H9 (cell line): ENCODE measurements at regions not wholly inside any gene's neighbourhood (a gene's known extent, or its start where the extent isn't known, plus 50 kb on each side); places are given as distances from the start of the nearest gene placed in this dataset.

Experiments
- DNase-seq: peaks from one replicate; pipeline ENCODE4 v3.0.0-alpha.2; 2017
- H2AFZ ChIP-seq: one replicate; pipeline ENCODE4 v1.6.1; 2013; ENCODE audit warnings: mild to moderate bottlenecking, low read length, control low read depth, moderate library complexity
- H2AK5ac ChIP-seq: 2 replicates; pipeline ENCODE4 v1.6.1; 2013; ENCODE audit warnings: low read length, control low read depth, mixed read lengths; ENCODE audit not compliant: insufficient read length
- H2BK120ac ChIP-seq: one replicate; pipeline ENCODE4 v1.6.1; 2013; ENCODE audit warnings: low read depth, mild to moderate bottlenecking, low read length, control low read depth, inconsistent platforms; ENCODE audit not compliant: poor library complexity, severe bottlenecking
- H2BK12ac ChIP-seq: 2 replicates; pipeline ENCODE4 v1.6.1; 2013; ENCODE audit warnings: low read length, control low read depth, mixed read lengths, low read depth; ENCODE audit not compliant: insufficient read length
- H2BK15ac ChIP-seq: 2 replicates; pipeline ENCODE4 v1.6.1; 2013; ENCODE audit warnings: low read depth, low read length, control low read depth
- H2BK20ac ChIP-seq: one replicate; pipeline ENCODE4 v1.6.1; 2013; ENCODE audit warnings: low read depth, mild to moderate bottlenecking, low read length, control low read depth, inconsistent platforms; ENCODE audit not compliant: poor library complexity, severe bottlenecking
- H2BK5ac ChIP-seq: 2 replicates; pipeline ENCODE4 v1.6.1; 2013; ENCODE audit warnings: low read length, control low read depth, mixed read lengths; ENCODE audit not compliant: insufficient read length
- H3K14ac ChIP-seq: 2 replicates; pipeline ENCODE4 v1.6.1; 2013; ENCODE audit warnings: low read length, control low read depth; ENCODE audit not compliant: insufficient read depth
- H3K18ac ChIP-seq: 2 replicates; pipeline ENCODE4 v1.6.1; 2013; ENCODE audit warnings: low read depth, mild to moderate bottlenecking, mixed read lengths, low read length, control low read depth; ENCODE audit not compliant: insufficient read length
- H3K23ac ChIP-seq: 2 replicates; pipeline ENCODE4 v1.6.1; 2013; ENCODE audit warnings: low read length, control low read depth, mixed read lengths, low read depth; ENCODE audit not compliant: insufficient read length
- H3K23me2 ChIP-seq: 2 replicates; pipeline ENCODE4 v1.6.1; 2013; ENCODE audit warnings: low read depth, mild to moderate bottlenecking, mixed read lengths, low read length, control low read depth; ENCODE audit not compliant: insufficient read length, poor library complexity, severe bottlenecking
- H3K27ac ChIP-seq: 2 replicates; pipeline ENCODE4 v1.5.1; 2013; ENCODE audit warnings: low read length, control low read depth, mixed read lengths, low read depth; ENCODE audit not compliant: insufficient read length
- H3K27me3 ChIP-seq: 2 replicates; pipeline ENCODE4 v1.6.1; 2013; ENCODE audit warnings: low read length, control low read depth, inconsistent platforms; ENCODE audit not compliant: insufficient read depth
- H3K4ac ChIP-seq: 2 replicates; pipeline ENCODE4 v1.6.1; 2013; ENCODE audit warnings: low read depth, mild to moderate bottlenecking, control low read depth, inconsistent platforms, low read length, moderate library complexity
- H3K4me1 ChIP-seq: 2 replicates; pipeline ENCODE4 v1.6.1; 2013; ENCODE audit warnings: low read length, control low read depth, inconsistent platforms; ENCODE audit not compliant: insufficient read depth
- H3K4me2 ChIP-seq: 2 replicates; pipeline ENCODE4 v1.6.1; 2013; ENCODE audit warnings: low read length, control low read depth, mixed read lengths; ENCODE audit not compliant: insufficient read length, insufficient read depth
- H3K56ac ChIP-seq: 2 replicates; pipeline ENCODE4 v1.6.1; 2013; ENCODE audit warnings: low read depth, mild to moderate bottlenecking, mixed read lengths, low read length, control low read depth; ENCODE audit not compliant: insufficient read length
- H3K79me1 ChIP-seq: 2 replicates; pipeline ENCODE4 v1.6.1; 2013; ENCODE audit warnings: low read depth, mild to moderate bottlenecking, moderate library complexity, low read length, control low read depth, inconsistent platforms; ENCODE audit not compliant: insufficient read depth, poor library complexity, severe bottlenecking
- H3K79me2 ChIP-seq: 2 replicates; pipeline ENCODE4 v1.6.1; 2013; ENCODE audit warnings: low read length, control low read depth, inconsistent platforms; ENCODE audit not compliant: insufficient read depth
- H3K9ac ChIP-seq: 2 replicates; pipeline ENCODE4 v1.6.1; 2013; ENCODE audit warnings: low read length, control low read depth, mixed read lengths; ENCODE audit not compliant: insufficient read length; ENCODE audit errors: extremely low read depth
- H3K9me3 ChIP-seq: one replicate; pipeline ENCODE4 v1.6.1; 2013; ENCODE audit warnings: low read depth, low read length, inconsistent platforms; ENCODE audit not compliant: control insufficient read depth
- H3T11ph ChIP-seq: one replicate; pipeline ENCODE4 v1.6.1; 2013; ENCODE audit warnings: mild to moderate bottlenecking, low read length, control low read depth, inconsistent platforms
- H4K20me1 ChIP-seq: one replicate; pipeline ENCODE4 v1.6.1; 2013; ENCODE audit not compliant: control insufficient read depth, insufficient read length, insufficient read depth
- H4K5ac ChIP-seq: 2 replicates; pipeline ENCODE4 v1.6.1; 2013; ENCODE audit warnings: low read depth, mild to moderate bottlenecking, mixed read lengths, low read length, control low read depth; ENCODE audit not compliant: insufficient read length
- H4K8ac ChIP-seq: replicated peaks from 2 replicates; pipeline ENCODE4 v1.6.1; 2013; ENCODE audit warnings: low read length, control low read depth, mixed read lengths, low read depth; ENCODE audit not compliant: insufficient read length
- H4K91ac ChIP-seq: 2 replicates; pipeline ENCODE4 v1.6.1; 2013; ENCODE audit warnings: low read depth, mild to moderate bottlenecking, moderate library complexity, mixed read lengths, low read length, control low read depth; ENCODE audit not compliant: insufficient read length
- H3K27ac Mint-ChIP-seq, 3 experiments: 2 replicates in 2 of 3; 3 replicates in 1 of 3; pipeline ENCODE4 v1.8.0; 2020 to 2021; ENCODE audit warnings: mixed read lengths in 3 of 3, mild to moderate bottlenecking in 1 of 3, moderate library complexity in 1 of 3
- H3K27me3 Mint-ChIP-seq: 2 replicates; pipeline ENCODE4 v1.8.0; 2021; ENCODE audit warnings: low read depth, mild to moderate bottlenecking, moderate library complexity, mixed read lengths
- H3K36me3 Mint-ChIP-seq, 3 experiments: 2 replicates in 2 of 3; 3 replicates in 1 of 3; pipeline ENCODE4 v1.8.0; 2020 to 2021; ENCODE audit warnings: low read depth in 3 of 3, mixed read lengths in 3 of 3; ENCODE audit not compliant: insufficient read depth in 1 of 3
- H3K4me1 Mint-ChIP-seq, 2 experiments: 2 replicates each; pipeline ENCODE4 v1.8.0; 2020; ENCODE audit warnings: mixed read lengths in 2 of 2
- H3K4me3 Mint-ChIP-seq, 2 experiments: 2 replicates in 1 of 2; 3 replicates in 1 of 2; pipeline ENCODE4 v1.8.0; 2020 to 2021; ENCODE audit warnings: mild to moderate bottlenecking in 2 of 2, mixed read lengths in 2 of 2, moderate library complexity in 1 of 2
- H3K9me3 Mint-ChIP-seq, 2 experiments: 2 replicates in 1 of 2; 3 replicates in 1 of 2; pipeline ENCODE4 v1.8.0; 2020; ENCODE audit warnings: mild to moderate bottlenecking in 2 of 2, mixed read lengths in 2 of 2, moderate library complexity in 1 of 2
- WGBS: extraction: QIAGEN DNeasy Blood & Tissue Kit; methylation state at CpG from one replicate; pipeline ENCODE4 v1.1.7; 2013; ENCODE audit warnings: missing lambda C conversion rate, low lambda C conversion rate, mixed read lengths; ENCODE audit not compliant: insufficient read length; ENCODE audit errors: extremely low coverage; 5-methylcytosine and 5-hydroxymethylcytosine counted together
- TF ChIP-seq, protein P1 (sequence below): fragments of 200-600 bp; sonication (generic); conservative IDR thresholded peaks from 3 replicates; pipeline ENCODE4 v1.8.0; 2021; ENCODE audit warnings: antibody characterized with exemption, mild to moderate bottlenecking

DNA sequence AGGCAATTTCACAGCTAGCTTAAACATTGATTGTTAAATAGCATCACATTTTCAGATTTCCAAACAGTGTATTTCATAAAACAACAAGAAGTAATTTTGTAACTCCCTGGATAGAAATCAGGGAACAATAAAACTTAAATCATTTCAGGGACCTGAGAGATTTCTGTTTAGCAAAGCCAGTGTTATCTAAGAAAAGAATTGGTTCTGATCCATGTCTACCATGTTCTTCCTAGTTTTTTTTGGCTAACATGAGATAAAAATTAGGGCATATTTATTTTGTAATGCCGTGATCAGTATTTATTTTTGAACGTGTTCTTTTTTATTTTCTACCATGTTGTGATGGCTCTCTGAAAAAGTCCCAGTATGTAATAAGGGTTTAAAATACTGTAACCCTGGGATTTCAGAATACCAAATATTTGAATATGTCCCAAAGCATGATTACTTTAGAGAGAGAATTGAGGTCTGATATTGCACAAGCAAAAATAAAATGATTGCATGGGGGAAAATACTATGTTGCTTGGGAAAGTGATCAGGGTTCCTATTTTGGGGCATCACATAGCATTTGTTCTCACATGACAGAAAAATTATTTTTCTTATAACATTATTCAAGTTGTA is 188.7 kb upstream of the CEP162 start:
- no peak overlapping the region for H3K4me3 Mint-ChIP-seq

More for the DNA sequence above, 188.7 kb upstream of the CEP162 start:
- Histone ChIP-seq H3K27me3 (no peaks in the 10 kb centered on the region), H4K20me1 (no peaks in the 10 kb centered on the region), H2BK20ac (no peak overlapping the region), H3T11ph (no peak overlapping the region), H3K9ac (no peak overlapping the region), H2AFZ (no peak overlapping the region), H4K8ac (no peak overlapping the region), H3K23ac (no peak overlapping the region), H2AK5ac (no peak overlapping the region), H3K4ac (no peak overlapping the region), H3K23me2 (no peaks in the 10 kb centered on the region), H2BK12ac (no peak overlapping the region), H2BK15ac (no peak overlapping the region), H3K9me3 (no peaks in the 10 kb centered on the region), H3K27ac (no peak overlapping the region), H3K4me2 (no peak overlapping the region), H3K4me1 (no peaks in the 10 kb centered on the region), H2BK120ac (no peak overlapping the region), H3K14ac (no peak overlapping the region), H3K18ac (no peak overlapping the region), H3K79me2 (no peaks in the 10 kb centered on the region), H2BK5ac (no peak overlapping the region), H3K79me1 (no peaks in the 10 kb centered on the region), H4K5ac (no peak overlapping the region), H4K91ac (no peak overlapping the region), H3K56ac (no peak overlapping the region)
- WGBS: no CpG with 5 or more reads among the region's 2 CpGs
- H3K9me3 Mint-ChIP-seq: no peaks in the 10 kb centered on the region
- peaks cover 3% of the 10 kb centered on the region in 2 experiments; a peak in 3 of 4 replicates for H3K4me1 Mint-ChIP-seq
- TF ChIP-seq, protein P1, sequence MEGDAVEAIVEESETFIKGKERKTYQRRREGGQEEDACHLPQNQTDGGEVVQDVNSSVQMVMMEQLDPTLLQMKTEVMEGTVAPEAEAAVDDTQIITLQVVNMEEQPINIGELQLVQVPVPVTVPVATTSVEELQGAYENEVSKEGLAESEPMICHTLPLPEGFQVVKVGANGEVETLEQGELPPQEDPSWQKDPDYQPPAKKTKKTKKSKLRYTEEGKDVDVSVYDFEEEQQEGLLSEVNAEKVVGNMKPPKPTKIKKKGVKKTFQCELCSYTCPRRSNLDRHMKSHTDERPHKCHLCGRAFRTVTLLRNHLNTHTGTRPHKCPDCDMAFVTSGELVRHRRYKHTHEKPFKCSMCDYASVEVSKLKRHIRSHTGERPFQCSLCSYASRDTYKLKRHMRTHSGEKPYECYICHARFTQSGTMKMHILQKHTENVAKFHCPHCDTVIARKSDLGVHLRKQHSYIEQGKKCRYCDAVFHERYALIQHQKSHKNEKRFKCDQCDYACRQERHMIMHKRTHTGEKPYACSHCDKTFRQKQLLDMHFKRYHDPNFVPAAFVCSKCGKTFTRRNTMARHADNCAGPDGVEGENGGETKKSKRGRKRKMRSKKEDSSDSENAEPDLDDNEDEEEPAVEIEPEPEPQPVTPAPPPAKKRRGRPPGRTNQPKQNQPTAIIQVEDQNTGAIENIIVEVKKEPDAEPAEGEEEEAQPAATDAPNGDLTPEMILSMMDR: no peak
- peaks cover 2% of the 10 kb centered on the region; the same call in 1 of the 2 replicates for H3K27me3 Mint-ChIP-seq
- no peaks in the 10 kb centered on the region for H3K36me3 Mint-ChIP-seq
- no peak overlapping the region for H3K27ac Mint-ChIP-seq
- no peak for DNase-seq
